GM21619 (cell line): ENCODE measurements at regions not wholly inside any gene's neighbourhood (a gene's known extent, or its start where the extent isn't known, plus 50 kb on each side); places are given as distances from the start of the nearest gene placed in this dataset.
"Not testable (repeated sequence)": the region's sequence is repeated elsewhere in the genome, so short reads cannot be mapped to it uniquely, and the experiment has no call there.

Experiments
- ATAC-seq: cut with Tn5 transposase; IDR thresholded peaks from one replicate; pipeline ENCODE4 v1.9.1; 2021; ENCODE audit not compliant: unreplicated experiment

DNA sequence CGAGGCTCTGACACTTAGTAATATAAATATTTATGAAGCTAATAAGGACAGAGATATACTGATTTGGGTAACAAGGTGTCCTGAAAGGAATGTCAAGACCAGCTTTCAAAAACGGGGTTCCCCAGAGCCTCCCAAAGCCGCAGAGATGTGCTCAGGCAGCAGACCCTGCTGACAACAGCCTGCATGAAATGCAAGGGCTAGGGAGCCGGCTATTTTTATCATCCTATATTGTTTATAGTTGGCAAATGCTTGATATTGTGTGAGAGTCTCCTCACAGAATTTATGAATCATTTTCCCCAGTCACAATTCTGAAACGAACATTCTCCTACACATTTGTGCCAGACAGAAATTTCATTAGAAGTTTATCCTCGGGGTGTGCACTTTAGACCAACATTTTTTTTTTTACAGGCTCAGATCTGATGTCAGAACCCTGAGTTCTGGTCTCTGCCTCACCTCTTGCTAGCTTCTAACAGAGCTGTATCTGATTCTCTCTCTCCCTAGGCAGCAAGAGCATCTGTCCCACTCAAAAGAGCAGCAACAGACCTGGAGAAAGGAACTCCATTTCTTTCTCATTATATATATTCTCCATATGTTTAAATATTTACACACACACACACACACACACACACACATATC is 302.3 kb upstream of the PLD5 start:
- ATAC-seq, result no peak

DNA sequence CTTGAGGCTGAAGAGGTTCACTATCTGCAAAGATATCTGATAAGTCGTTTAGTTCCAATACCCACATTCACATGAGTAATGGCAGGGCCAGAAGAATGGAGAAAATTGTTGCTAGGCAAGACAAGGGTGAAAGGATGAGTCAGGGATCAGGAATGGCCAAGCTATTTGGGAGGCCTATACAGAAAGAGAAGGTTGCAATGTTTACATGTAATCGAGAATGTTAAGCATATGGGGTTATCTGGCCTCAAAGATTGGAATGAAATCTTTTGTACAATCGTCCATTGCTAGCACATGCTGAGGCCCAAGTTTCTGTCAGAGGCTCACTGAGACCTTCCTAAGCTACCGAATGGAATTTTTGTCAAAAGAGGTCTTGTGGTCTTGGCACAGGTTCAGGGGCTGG is 299.9 kb upstream of the PLD5 start:
- ATAC-seq, result no peak

DNA sequence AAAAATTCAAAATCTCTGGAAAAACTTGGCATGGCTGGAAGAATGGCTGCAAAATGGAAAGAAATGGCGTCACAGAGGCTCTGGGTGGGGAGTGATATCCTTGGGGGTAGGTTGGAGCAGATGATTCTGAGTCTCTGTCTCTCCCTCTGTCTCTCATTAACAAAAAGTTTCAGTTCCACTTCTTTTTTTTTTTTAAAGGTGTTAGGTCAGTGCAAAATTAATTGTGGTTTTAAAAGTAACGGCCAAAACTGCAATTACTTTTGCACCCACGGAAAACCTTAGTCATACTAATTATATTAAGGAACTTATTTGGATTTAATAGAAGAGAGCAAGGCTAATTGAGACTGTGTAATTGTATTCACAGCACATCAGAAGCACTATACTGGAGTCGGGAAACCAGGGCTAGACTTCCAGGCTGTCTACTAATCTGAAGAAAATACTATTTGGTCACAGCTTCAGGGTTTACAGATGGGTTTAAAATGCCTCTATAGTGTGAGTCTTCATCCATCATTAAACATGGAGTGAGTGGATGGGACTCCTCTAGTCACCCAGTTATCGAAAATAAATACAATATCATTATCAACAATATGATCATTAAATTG is 289.1 kb upstream of the PLD5 start:
- ATAC-seq, result peak; percentile 92

DNA sequence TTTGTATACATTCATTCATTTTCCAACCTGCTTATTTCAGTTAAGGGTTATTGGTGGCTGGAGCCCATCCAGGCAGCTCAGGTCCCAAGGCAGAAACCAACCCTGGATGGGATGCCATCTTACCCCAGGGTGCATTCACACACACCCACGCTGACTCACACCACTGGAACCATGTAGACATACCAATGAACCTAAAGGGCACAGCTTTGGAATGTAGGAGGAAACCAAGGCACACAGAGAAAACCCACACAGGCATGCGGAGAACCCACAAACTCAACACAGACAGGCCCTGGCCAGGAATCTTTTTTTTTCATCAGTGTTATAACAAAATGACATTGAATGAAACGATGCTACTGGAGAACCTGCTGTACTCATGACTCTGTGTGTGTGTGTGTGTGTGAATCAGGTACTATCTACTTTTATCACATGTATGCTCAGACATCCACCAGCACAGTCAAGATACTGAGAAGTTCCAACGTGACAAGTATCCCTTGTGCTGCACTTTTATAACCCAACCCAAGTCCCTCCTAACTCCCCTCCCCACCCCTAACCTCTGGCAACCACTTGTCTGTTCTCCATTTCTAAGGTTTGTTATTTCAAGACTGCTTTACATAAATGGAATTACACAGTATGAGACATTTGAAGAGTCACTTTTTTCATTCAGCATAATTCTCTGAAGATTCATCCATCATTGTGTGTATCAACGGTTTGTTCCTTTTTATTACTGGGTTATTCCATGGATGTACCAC is 286.8 kb upstream of the PLD5 start:
- no peak for ATAC-seq

DNA sequence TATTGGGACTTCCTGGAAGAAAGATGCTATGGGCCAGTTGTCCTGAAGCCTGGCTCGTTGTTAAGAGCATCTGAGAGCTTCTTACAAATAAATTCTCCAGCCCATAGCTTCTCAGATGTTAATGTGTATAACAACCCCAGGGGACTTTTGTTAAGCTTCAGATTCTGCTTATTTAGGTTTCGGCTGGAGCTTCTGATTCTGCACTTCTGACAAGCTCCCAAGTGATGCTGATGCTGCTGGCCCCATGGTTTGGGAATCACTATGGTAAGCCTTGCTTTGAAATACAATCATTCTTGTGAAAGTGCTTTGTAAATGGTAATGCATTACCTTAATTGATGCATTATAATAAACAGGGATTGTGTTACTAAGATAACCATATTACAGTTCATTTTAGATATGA is 281.8 kb upstream of the PLD5 start:
- no peak for ATAC-seq

DNA sequence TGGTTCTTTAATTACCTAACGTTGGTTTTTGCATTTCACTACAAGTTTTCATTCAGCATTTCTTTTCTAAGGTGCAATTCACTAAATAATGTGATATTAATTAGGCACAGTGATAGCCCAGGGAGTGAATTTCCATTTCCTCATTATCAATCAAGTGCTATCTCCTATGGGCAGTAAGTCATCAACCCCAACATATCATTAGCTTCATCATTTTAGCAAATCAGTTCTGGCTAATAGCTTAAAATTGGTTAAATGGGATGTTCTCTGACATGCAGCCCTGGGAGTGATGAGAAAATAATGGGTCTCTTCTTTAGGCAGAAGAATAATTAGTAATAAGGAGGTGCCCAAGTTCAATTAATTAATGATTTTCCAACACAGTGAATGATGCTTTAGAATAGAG is 280.9 kb upstream of the PLD5 start:
- ATAC-seq, result not testable (repeated sequence)

DNA sequence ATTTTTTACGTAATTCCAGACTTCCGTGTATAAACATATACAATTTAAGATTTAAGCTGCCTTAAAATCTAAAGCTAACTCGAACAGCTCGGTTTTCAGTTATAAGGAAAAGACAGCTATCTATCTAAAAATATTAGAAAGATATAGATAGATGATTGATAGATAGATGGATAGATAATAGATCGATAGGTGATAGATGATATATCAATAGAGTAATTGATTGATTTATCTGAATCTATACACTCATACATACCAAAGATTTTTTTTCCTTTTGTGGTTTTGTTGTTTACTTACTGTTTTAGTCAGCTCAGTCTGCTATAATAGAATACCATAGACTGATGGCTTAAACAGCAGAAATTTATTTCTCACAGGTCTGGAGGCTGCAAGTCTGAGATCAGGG is 278.5 kb upstream of the PLD5 start:
- no peak for ATAC-seq

DNA sequence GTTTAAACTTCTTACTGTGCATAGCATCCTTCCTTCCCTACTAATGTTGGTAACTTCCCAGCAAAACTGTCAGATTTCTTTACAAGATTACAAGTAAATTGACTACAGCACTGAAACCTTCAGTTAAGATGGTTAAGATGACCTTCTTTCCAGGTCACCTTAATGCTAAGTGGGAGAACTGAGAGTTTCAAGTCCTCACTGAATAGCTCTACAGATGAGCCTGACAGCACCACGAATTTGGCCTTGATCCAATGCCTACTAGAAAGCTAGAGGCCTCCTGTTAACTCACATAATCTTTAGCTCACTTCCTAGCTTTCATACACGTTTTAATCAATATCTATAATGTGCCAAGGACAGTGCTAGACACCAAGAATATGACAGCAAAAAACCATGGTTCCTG is 276.0 kb upstream of the PLD5 start:
- peak; percentile 54 for ATAC-seq

DNA sequence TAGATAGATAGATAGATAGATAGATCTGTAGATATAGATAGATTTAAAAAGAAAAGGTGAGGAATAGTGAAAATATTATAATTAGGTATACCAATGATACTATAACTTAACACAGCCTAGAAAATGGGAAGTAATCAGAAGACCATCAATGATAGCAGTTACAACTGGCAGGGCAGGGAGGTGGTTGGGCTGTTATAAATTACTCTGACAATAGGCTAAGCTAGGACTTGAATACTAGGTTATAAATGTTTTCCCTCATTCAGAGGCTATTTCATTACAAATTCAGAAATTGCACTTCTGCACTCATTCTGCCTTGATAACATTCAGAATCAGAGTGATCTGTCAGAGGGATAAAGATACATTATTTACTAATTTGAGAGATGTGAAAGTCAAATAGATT is 273.4 kb upstream of the PLD5 start:
- no peak for ATAC-seq

DNA sequence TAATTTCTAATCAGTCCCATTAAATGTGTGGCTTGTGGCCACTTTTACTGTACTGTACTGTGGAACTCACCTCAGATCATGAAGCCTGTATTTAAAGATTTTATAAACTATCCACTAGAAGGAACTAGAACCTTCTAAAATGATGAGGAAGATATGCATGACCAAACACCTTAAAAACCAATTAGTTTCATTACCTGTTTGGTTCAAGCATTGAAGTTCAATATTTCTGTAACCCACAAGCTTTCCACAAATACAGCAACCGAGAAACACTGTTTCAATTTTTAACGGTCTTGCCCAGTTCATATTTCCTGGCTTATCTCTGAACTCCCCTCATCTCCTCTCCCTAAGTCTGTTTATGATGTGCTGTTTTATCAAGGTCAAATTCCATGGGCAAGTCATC is 264.3 kb upstream of the PLD5 start:
- peak; percentile 81 for ATAC-seq

DNA sequence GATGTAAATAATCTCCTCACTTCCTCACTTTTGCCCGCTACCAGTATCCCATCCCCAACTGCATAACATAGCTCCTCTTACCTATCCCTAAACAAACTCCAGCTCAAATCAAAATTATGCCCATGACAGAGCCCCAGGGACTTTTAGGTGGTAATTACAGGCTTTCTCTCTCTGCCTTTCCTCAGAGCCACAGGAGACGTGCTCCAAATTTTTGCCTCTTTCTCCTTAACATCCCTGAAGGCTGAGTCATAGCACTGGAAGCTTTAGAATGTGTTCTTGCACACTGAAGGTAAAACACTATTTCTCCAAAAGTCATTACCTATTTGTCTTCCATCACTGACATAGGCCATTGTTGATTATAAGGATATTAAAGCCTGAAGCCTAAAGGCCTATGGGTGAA is 263.5 kb upstream of the PLD5 start:
- no peak for ATAC-seq

DNA sequence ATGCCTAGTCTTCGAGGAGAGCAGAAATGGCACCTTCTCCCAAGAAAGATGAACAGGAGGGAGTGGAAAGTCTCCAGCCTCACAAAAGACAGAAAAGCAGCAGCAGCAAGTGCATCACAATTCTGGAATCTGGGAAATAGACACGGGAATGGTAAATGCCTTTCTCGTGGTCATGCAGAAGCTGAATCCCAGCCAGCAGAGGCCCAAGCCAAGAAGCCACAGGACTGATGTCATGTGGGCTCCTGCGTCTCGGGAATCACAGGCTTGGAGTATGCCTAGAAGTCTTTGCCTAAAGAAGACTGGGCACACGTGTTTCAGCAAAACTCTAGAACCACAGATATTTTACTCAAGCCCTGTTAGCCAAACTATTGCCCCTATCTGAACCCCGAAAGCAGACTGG is 260.3 kb upstream of the PLD5 start:
- no peak for ATAC-seq

DNA sequence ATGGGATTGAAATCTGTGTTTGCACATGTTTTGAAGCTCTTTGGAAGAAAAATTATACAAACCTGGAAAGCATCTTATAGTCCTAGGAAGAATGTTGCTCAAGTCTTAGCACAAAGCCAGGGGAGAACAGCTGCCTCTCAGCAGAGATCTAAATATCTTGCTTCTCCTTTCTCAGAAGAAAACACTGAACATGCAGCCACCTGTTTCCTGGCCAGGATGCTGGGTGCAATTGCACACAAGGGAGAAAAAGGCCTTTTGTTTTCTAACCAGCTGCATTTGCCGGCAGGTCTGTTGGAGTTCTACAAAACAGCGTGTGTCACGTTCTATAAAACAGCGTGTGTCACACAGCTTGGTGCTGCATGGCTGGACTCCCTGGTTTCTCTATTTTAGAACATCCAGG is 259.6 kb upstream of the PLD5 start:
- peak; percentile 66 for ATAC-seq

DNA sequence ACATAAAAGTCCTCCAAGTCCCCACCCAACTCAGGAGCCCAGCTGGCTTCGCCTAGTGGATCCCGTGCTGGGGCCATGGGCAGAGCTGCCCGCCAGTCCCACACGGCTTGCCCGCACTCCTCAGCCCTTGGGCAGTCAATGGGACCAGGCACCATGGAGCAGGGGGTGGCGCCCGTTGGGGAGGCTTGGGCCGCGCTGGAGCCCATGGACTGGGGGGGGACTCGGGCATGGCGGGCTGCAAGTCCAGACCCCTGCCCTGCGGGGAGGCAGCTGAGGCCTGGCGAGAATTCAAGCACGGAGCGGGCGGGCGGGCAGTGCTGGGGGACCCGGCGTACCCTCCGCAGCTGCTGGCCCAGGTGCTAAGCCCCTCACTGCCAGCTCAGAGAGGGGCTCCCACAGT is 249.8 kb upstream of the PLD5 start:
- no peak for ATAC-seq

DNA sequence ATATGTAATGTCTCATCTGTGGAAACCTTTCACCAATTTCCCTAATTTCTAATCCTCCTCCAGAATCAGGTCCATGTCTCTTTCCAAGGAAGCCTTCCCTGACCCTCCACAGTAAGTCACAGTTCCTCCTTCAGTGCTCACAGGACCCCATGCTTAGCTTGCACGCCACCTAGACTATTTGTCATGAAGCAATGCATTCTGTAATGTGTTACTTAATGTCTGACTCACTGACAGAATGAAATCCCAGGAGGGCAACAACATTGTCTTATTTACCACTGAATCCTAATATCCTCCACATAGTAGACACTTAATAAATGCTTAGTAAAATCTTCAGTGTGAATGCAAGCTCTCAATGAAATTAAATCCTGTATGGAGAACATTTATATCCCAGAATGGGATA is 245.9 kb upstream of the PLD5 start:
- no peak for ATAC-seq

DNA sequence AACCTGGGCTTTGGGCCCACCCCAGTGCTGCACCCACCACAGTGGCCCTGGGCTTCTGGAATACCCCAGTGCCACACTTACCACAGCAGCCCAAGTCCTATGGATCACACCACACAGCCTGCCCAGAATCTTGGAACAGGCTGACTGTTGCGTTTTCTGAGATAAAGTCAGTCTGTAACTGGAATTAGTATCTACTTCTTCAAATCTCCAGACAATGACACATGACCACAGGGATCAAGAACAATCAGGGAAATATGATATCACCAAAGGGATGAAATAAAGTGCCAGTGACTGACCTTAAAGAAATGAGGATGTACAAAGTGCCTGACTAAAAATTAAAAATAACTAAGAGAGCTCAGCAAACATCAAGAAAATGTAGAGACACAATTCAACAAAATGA is 239.7 kb upstream of the PLD5 start:
- no peak for ATAC-seq

DNA sequence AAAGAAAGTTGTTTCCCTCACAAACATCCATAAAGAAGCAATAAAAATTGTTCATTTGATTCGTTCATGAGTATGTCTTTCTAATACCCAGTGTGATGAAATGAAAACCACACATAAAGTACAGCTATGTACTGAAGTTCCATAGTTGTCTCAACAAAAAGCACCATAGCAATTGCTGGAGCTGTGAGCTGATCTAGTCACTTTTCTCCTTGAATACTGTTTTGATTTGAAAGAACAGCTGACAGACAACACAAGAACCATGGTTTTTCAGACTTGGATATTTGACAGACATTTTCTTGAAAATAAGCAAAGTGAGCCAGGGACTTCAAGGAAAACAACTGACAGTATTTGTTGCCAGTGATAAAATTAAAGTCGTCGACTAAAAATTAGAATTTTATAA is 237.1 kb upstream of the PLD5 start:
- no peak for ATAC-seq

DNA sequence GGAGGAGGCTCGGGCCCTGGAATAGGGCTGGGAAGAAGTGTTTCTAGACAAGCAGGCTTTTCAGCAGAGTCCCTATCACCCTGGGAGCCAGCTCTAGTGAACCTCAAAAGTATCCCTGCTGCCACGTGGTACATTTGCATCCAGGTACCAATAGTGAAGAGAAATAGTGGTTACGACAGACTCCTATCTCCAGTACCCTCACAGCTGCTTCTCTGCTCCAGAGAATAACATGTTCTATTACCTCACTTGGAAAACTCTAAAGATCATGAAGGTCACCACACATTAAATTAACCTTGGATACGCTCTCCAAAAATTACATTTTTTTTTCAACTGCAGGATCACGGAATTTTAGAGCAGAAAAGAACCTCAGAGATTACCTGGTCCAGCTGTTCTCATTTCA is 230.4 kb upstream of the PLD5 start:
- ATAC-seq, result no peak

DNA sequence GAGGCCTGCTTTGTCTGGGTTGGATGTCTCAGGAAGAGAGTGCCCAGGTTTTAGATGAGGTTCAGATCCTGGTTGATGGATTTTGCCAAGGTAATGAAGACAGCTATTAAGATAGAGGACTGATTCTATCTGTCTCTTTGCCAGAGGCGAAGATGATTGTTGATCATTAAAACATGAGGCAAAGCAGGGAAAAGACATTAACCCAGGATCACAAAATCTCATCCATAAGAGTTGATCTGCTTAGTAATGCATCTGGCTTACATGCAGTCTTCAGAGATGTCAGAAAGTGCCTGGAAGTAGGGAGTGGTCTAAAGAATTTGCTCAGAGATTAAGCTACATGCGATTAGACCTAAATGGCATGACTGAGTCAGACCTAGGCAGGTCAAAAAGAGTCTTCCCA is 229.6 kb upstream of the PLD5 start:
- ATAC-seq, result no peak

DNA sequence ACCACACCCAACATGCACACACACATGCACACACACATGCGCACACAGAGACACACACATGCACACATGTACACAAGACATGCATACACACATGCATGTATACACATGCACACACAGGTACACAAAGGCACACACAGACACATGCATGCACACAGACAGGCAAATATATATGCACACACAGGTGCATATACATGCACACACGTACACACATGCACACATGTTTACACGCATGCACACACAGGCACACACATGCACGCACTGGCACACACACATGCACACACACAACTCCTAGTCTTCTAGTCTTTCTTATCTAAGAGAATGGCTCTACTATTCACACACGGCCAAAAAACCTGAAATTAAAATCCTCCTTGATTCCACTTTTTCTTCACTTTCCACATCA is 222.7 kb upstream of the PLD5 start:
- ATAC-seq, result no peak

DNA sequence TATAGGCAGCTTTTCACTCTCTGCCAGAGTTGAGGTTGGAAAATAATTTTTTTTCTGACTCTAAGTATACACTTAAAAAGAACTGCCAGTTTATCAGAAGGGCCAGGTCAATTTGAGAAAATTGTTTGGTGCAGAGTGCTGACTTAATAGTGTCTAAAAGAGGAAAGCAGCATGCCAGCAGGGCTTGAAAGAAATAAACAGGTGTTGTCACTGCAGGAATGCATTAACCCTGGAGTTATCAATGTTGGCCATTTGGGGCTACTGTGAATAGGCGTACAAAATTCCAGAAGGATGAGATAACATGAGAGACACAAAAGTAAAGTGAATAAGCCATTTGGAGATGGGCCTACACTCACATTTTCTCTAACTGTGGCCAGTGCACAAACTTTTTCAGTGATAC is 220.6 kb upstream of the PLD5 start:
- no peak for ATAC-seq

DNA sequence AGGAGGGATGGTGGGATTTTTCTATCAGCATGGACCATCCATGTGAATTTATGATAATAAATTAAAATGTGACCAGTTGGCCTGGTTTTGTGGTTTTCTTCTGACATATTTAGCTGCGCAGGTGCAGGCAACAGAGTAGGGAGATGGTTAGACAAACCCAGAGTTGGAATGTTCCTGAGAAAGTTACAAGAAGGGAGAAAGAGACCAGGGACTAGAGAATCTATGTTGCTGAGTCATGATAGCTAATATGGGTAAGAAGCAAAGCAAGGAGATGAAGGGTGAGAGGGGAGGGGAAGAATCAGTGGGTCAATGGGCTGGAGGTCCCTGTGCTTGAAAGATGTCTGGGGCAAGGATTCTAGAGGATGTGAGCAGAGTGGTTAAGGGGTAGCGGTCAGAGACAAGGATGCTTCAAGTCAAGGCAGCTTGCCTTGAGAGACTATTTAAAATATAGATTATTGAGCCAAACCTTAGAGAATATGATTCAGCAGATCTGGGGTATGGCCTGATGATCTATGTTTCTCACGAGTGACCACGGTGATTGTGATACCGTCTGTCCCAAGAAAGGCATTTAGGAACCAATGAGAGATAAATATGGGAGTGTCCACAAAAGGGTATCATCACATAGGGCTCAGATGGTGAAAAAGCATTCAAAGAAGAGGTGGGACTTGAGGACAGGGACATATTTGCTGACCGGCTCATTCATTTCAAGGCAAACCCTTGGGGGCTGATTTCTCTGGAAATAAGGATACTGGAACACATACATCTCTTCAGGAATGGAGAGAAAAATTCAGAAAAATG is 219.7 kb upstream of the PLD5 start:
- no peak for ATAC-seq
